H1 (cell line): ENCODE measurements at regions not wholly inside any gene's neighbourhood (a gene's known extent, or its start where the extent isn't known, plus 50 kb on each side); places are given as distances from the start of the nearest gene placed in this dataset.

Experiments used
- CTCF ChIA-PET: fragments of 300-600 bp; sonication (Branson Sonifier 250); formaldehyde crosslinking; loops from one replicate; lab custom pipeline; 2021; ENCODE audit not compliant: partially characterized antibody; lab: Charles Lee
- POLR2A ChIA-PET: fragments of 300-600 bp; sonication (Branson Sonifier 250); formaldehyde crosslinking; loops from one replicate; lab custom pipeline; 2021; ENCODE audit warnings: inconsistent platforms; ENCODE audit not compliant: partially characterized antibody; lab: Charles Lee
- DNase-seq, 2 experiments: peaks; one replicate each; pipeline versions ENCODE4 v3.0.0 to v3.0.0-alpha.2; 2010 to 2022; ENCODE audit warnings: low spot score in 2 of 2, low read depth in 1 of 2, mixed read lengths in 1 of 2
- FAIRE-seq: peaks from 2 replicates; lab custom pipeline; 2011; peaks lifted over from hg19 to GRCh38; lab: Jason Lieb, UNC
- H2AFZ ChIP-seq: 2 replicates; pipeline ENCODE4 v1.8.1; 2012; ENCODE audit warnings: low read length, inconsistent platforms
- H2AK5ac ChIP-seq: 2 replicates; pipeline ENCODE4 v1.6.1; 2013; ENCODE audit warnings: low read depth, low read length
- H2BK120ac ChIP-seq: replicated peaks from 2 replicates; pipeline ENCODE3; 2013; ENCODE audit warnings: low read depth, low read length, inconsistent platforms
- H2BK12ac ChIP-seq: 2 replicates; pipeline ENCODE4 v1.6.1; 2013; ENCODE audit warnings: low read depth, low read length
- H2BK15ac ChIP-seq: 2 replicates; pipeline ENCODE4 v1.6.1; 2013; ENCODE audit warnings: low read length
- H2BK20ac ChIP-seq: 2 replicates; pipeline ENCODE4 v1.6.1; 2013; ENCODE audit warnings: low read length
- H2BK5ac ChIP-seq: 2 replicates; pipeline ENCODE4 v1.6.1; 2013; ENCODE audit warnings: low read depth, low read length
- H3K14ac ChIP-seq: 2 replicates; pipeline ENCODE4 v1.6.1; 2013; ENCODE audit warnings: inconsistent platforms; ENCODE audit not compliant: insufficient read length
- H3K18ac ChIP-seq: 2 replicates; pipeline ENCODE4 v1.6.1; 2013; ENCODE audit warnings: low read length; ENCODE audit errors: extremely low read depth
- H3K23ac ChIP-seq: 2 replicates; pipeline ENCODE4 v1.6.1; 2013; ENCODE audit warnings: inconsistent platforms; ENCODE audit not compliant: insufficient read length
- H3K23me2 ChIP-seq: 2 replicates; pipeline ENCODE4 v1.6.1; 2013; ENCODE audit warnings: low read depth, low read length
- H3K27ac ChIP-seq: 2 replicates; pipeline ENCODE4 v1.6.1; 2011; ENCODE audit warnings: low read depth, low read length, inconsistent platforms
- H3K27me3 ChIP-seq, 4 experiments: replicated peaks in 1 of 4; 1 replicate in 1 of 4; 2 replicates in 3 of 4; pipeline versions ENCODE4 v1.6.1 to v1.8.1; 2011 to 2013; ENCODE audit warnings: low read length in 3 of 4, mild to moderate bottlenecking in 3 of 4, inconsistent platforms in 2 of 4, mixed read lengths in 2 of 4, moderate library complexity in 1 of 4; ENCODE audit not compliant: control insufficient read depth in 3 of 4, insufficient read depth in 3 of 4; ENCODE audit errors: extremely low read depth in 1 of 4
- H3K36me3 ChIP-seq, 4 experiments: 2 replicates each; pipeline versions ENCODE4 v1.6.1 to v1.8.1; 2011 to 2013; ENCODE audit warnings: mild to moderate bottlenecking in 4 of 4, low read length in 3 of 4, moderate library complexity in 2 of 4, control low read depth in 1 of 4, inconsistent platforms in 1 of 4; ENCODE audit not compliant: insufficient read depth in 4 of 4, control insufficient read depth in 2 of 4
- H3K4ac ChIP-seq: replicated peaks from 2 replicates; pipeline ENCODE3; 2013; ENCODE audit warnings: low read length, low read depth, mixed read lengths, inconsistent platforms; ENCODE audit not compliant: insufficient read length
- H3K4me1 ChIP-seq, 4 experiments: replicated peaks in 1 of 4; 1 replicate in 1 of 4; 2 replicates in 3 of 4; pipeline versions ENCODE4 v1.6.1 to v1.8.1; 2011 to 2013; ENCODE audit warnings: low read length in 3 of 4, inconsistent platforms in 2 of 4, mixed read lengths in 1 of 4; ENCODE audit not compliant: insufficient read depth in 4 of 4, control insufficient read depth in 3 of 4
- H3K4me2 ChIP-seq, 2 experiments: 2 replicates each; pipeline versions ENCODE4 v1.6.1 to v1.8.1; 2011 to 2013; ENCODE audit warnings: low read depth in 2 of 2, low read length in 2 of 2, control low read depth in 1 of 2, inconsistent platforms in 1 of 2, mild to moderate bottlenecking in 1 of 2; ENCODE audit not compliant: insufficient read depth in 1 of 2
- H3K4me3 ChIP-seq, 4 experiments: fragments of 200-600, 300-600 bp in 1 of 4; sonication (generic), shearing (Covaris generic), sonication (Bioruptor Twin) in 1 of 4; 2 replicates each; pipeline versions ENCODE4 v1.5.1 to v1.8.1; 2011 to 2016; ENCODE audit warnings: low read length in 4 of 4, low read depth in 3 of 4, control low read depth in 2 of 4, inconsistent platforms in 2 of 4, mild to moderate bottlenecking in 2 of 4, mixed read lengths in 1 of 4, moderate library complexity in 1 of 4; ENCODE audit not compliant: insufficient read depth in 2 of 4; ENCODE audit errors: extremely low read depth in 1 of 4
- H3K56ac ChIP-seq: replicated peaks from 2 replicates; pipeline ENCODE3; 2013; ENCODE audit warnings: low read depth, mild to moderate bottlenecking, mixed read lengths, low read length, inconsistent platforms; ENCODE audit not compliant: insufficient read length
- H3K79me1 ChIP-seq: 2 replicates; pipeline ENCODE4 v1.6.1; 2013; ENCODE audit warnings: low read depth, low read length, control low read depth
- H3K79me2 ChIP-seq, 2 experiments: 2 replicates each; pipeline versions ENCODE4 v1.6.1 to v1.8.1; 2012 to 2013; ENCODE audit warnings: low read length in 2 of 2, mild to moderate bottlenecking in 2 of 2, inconsistent platforms in 1 of 2; ENCODE audit not compliant: insufficient read depth in 2 of 2, control insufficient read depth in 1 of 2
- H3K9ac ChIP-seq, 4 experiments: replicated peaks in 1 of 4; 1 replicate in 1 of 4; 2 replicates in 3 of 4; pipeline versions ENCODE4 v1.6.1 to v1.8.1; 2011 to 2013; ENCODE audit warnings: low read depth in 3 of 4, low read length in 3 of 4, control low read depth in 2 of 4, mild to moderate bottlenecking in 2 of 4, moderate library complexity in 2 of 4, inconsistent platforms in 1 of 4; ENCODE audit errors: extremely low read depth in 1 of 4
- H3K9me3 ChIP-seq, 2 experiments: 2 replicates each; pipeline versions ENCODE4 v1.6.1 to v1.8.1; 2012 to 2013; ENCODE audit warnings: mild to moderate bottlenecking in 2 of 2, moderate library complexity in 2 of 2, control low read depth in 1 of 2, inconsistent platforms in 1 of 2, low read depth in 1 of 2, low read length in 1 of 2, mixed read lengths in 1 of 2; ENCODE audit not compliant: insufficient read depth in 2 of 2
- H4K20me1 ChIP-seq, 2 experiments: replicated peaks in 1 of 2; 2 replicates each; pipeline versions ENCODE3 to v1.8.1; 2011 to 2013; ENCODE audit warnings: inconsistent platforms in 2 of 2, low read length in 2 of 2, mild to moderate bottlenecking in 1 of 2; ENCODE audit not compliant: insufficient read depth in 2 of 2, control insufficient read depth in 1 of 2
- H4K5ac ChIP-seq: 2 replicates; pipeline ENCODE4 v1.6.1; 2013; ENCODE audit warnings: low read length, low read depth, mixed read lengths, inconsistent platforms; ENCODE audit not compliant: insufficient read length
- H4K8ac ChIP-seq: 2 replicates; pipeline ENCODE4 v1.8.0; 2013; ENCODE audit warnings: mild to moderate bottlenecking, moderate library complexity, low read length, inconsistent platforms; ENCODE audit not compliant: insufficient read depth; ENCODE audit errors: extremely low read depth
- H4K91ac ChIP-seq: replicated peaks from 2 replicates; pipeline ENCODE3; 2013; ENCODE audit warnings: low read length, mixed read lengths, inconsistent platforms; ENCODE audit not compliant: insufficient read length
- ATF2 ChIP-seq: IDR thresholded peaks from 2 replicates; pipeline ENCODE4 v1.6.1; 2012; ENCODE audit warnings: low read length, inconsistent platforms
- BACH1 ChIP-seq: IDR thresholded peaks from 2 replicates; pipeline ENCODE4 v1.6.1; 2012; ENCODE audit warnings: low read length, improper control_type of control experiment
- BRCA1 ChIP-seq: IDR thresholded peaks from 2 replicates; pipeline ENCODE4 v1.6.1; 2012; ENCODE audit warnings: low read depth, low read length, improper control_type of control experiment
- JUND ChIP-seq: IDR thresholded peaks from 2 replicates; pipeline ENCODE4 v1.6.1; 2011; ENCODE audit warnings: mild to moderate bottlenecking, improper control_type of control experiment, low read length
- MAX ChIP-seq: IDR thresholded peaks from 2 replicates; pipeline ENCODE4 v1.6.1; 2012; ENCODE audit warnings: inconsistent platforms
- NRF1 ChIP-seq: IDR thresholded peaks from 2 replicates; pipeline ENCODE4 v1.6.1; 2011; ENCODE audit warnings: mild to moderate bottlenecking, low read depth, low read length, improper control_type of control experiment
- POLR2A ChIP-seq, 2 experiments: IDR thresholded peaks; 1 replicate in 1 of 2; 2 replicates in 1 of 2; pipeline ENCODE4 v1.6.1; 2011; ENCODE audit warnings: low read depth in 2 of 2, low read length in 2 of 2, mild to moderate bottlenecking in 2 of 2; ENCODE audit errors: control extremely low read depth in 1 of 2
- POU5F1 ChIP-seq: IDR thresholded peaks from 2 replicates; pipeline ENCODE4 v1.6.1; 2011; ENCODE audit warnings: low read depth, mild to moderate bottlenecking, low read length, moderate library complexity
- SIN3A ChIP-seq, 2 experiments: IDR thresholded peaks in 1 of 2; conservative IDR thresholded peaks in 1 of 2; 2 replicates each; pipeline ENCODE4 v1.6.1; 2011 to 2012; ENCODE audit warnings: low read length in 2 of 2, improper control_type of control experiment in 1 of 2, low read depth in 1 of 2, mild to moderate bottlenecking in 1 of 2
- SIX5 ChIP-seq: IDR thresholded peaks from 2 replicates; pipeline ENCODE4 v1.6.1; 2011; ENCODE audit warnings: mild to moderate bottlenecking, low read depth, low read length
- TBP ChIP-seq: IDR thresholded peaks from 2 replicates; pipeline ENCODE4 v1.6.1; 2011; ENCODE audit warnings: low read depth, low read length, improper control_type of control experiment
- USF2 ChIP-seq: IDR thresholded peaks from 2 replicates; pipeline ENCODE4 v1.6.1; 2011; ENCODE audit warnings: low read length, improper control_type of control experiment
- WGBS, 2 experiments: shearing (Covaris generic) in 1 of 2; methylation state at CpG; one replicate each; pipeline versions ENCODE4 v1.1.6 to v1.1.7; 2013 to 2015; ENCODE audit warnings: low lambda C conversion rate in 2 of 2, mixed read lengths in 2 of 2, inconsistent platforms in 1 of 2, low coverage in 1 of 2, missing lambda C conversion rate in 1 of 2; ENCODE audit not compliant: insufficient replicate concordance in 2 of 2, insufficient coverage in 1 of 2, insufficient read length in 1 of 2; ENCODE audit errors: extremely low coverage in 1 of 2, missing lambda C conversion rate in 1 of 2; 5-methylcytosine and 5-hydroxymethylcytosine counted together

- Histone ChIP-seq H3K9me3 (peaks cover under 1 to 2% of the 10 kb centered on the region in 2 experiments; a peak in 2 of 4 replicates), H3K4me2 (no peak overlapping the region), H2BK15ac (peak overlapping the region; percentile 25), H3K56ac (no peak overlapping the region), H3K18ac (no peak overlapping the region), H3K23me2 (no peaks in the 10 kb centered on the region), H3K79me2 (no peaks in the 10 kb centered on the region), H4K8ac (no peak overlapping the region), H3K27ac (no peak overlapping the region), H3K27me3 (no peaks in the 10 kb centered on the region), H4K91ac (no peak overlapping the region), H2BK20ac (peak overlapping the region; percentile 62; the same call in 1 of the 2 replicates), H2BK120ac (no peak overlapping the region), H4K5ac (no peak overlapping the region), H3K36me3 (no peaks in the 10 kb centered on the region), H3K4me3 (no peak overlapping the region), H3K4me1 (peaks cover 5 to 17% (median 12%) of the 10 kb centered on the region in 4 experiments; a peak in 6 of 7 replicates), H2BK5ac (peak overlapping the region; percentile 58; the same call in 1 of the 2 replicates), H3K23ac (no peak overlapping the region), H3K9ac (no peak overlapping the region), H2AK5ac (no peak overlapping the region), H2BK12ac (no peak overlapping the region), H3K14ac (no peak overlapping the region), H3K79me1 (no peaks in the 10 kb centered on the region), H2AFZ (no peak overlapping the region), H4K20me1 (no peaks in the 10 kb centered on the region), H3K4ac (no peak overlapping the region)
- POLR2A ChIA-PET, result no interaction called here
- FAIRE-seq (no peak), DNase-seq (no peak)
- WGBS, 2 experiments, result 89% methylated on average over 5 of the region's 5 CpGs; no CpG with 5 or more reads in 1 of the 2 experiments
- CTCF ChIA-PET, result interaction anchor here (1.4 to 1.5 kb wide), 2 partner anchors 15 to 83 kb away, joined by 3 to 4 read pairs; no protein-coding TSS in a partner anchor
- TF ChIP-seq SIN3A (conservative IDR thresholded peaks at IDR 0.05 in 1 of 2, IDR thresholded peaks at IDR 0.05 in 1 of 2; ENCODE audit: low read depth in 1 of 2, low read length in 2 of 2) (no peak), BRCA1 (no peak), BACH1 (no peak), NRF1 (no peak), POLR2A (IDR thresholded peaks at IDR 0.05; ENCODE audit: control extremely low read depth in 1 of 2, low read depth in 2 of 2, low read length in 2 of 2) (no peak), SIX5 (no peak), TBP (no peak), ATF2 (no peak), MAX (no peak), USF2 (no peak), POU5F1 (no peak), JUND (no peak)
Observed at GRCh38 chr6:106800379-106800778, 171.0 kb downstream of the QRSL1 start.
